Motor neuron (in vitro differentiated cells): ENCODE measurements at regions not wholly inside any gene's neighbourhood (a gene's known extent, or its start where the extent isn't known, plus 50 kb on each side); places are given as distances from the start of the nearest gene placed in this dataset.

Experiments
- ATAC-seq, 8 experiments: fragments of 200-7000 bp; cut with Tn5 transposase; replicated peaks in 6 of 8; 2 replicates each; pipeline ENCODE4 v1.8.0; 2021; ENCODE audit warnings: mild to moderate bottlenecking in 8 of 8, moderate library complexity in 8 of 8
- H3K27ac ChIP-seq, 2 donors: fragments of 250-450 bp; sonication (Bioruptor Pico); 2 replicates each; pipeline ENCODE4 v1.9.0; 2021; ENCODE audit warnings: antibody characterized with exemption in 2 of 2, mild to moderate bottlenecking in 2 of 2, moderate library complexity in 1 of 2
- H3K4me1 ChIP-seq, 2 donors: fragments of 250-450 bp; sonication (Bioruptor Pico); replicated peaks in 1 of 2; 2 replicates each; pipeline ENCODE4 v1.6.1; 2021; ENCODE audit warnings: antibody characterized with exemption in 2 of 2, mild to moderate bottlenecking in 2 of 2, moderate library complexity in 1 of 2
- H3K4me3 ChIP-seq, 5 donors: fragments of 250-450 bp; sonication (Bioruptor Pico); 2 replicates each; pipeline ENCODE4 v1.9.0; 2021; ENCODE audit warnings: antibody characterized with exemption in 5 of 5, mild to moderate bottlenecking in 5 of 5, moderate library complexity in 4 of 5
- WGBS, 10 experiments: fragments of 450-650 bp; shearing (Covaris generic); methylation state at CpG; one replicate each; pipeline ENCODE4 v1.0.0; 2022; 5-methylcytosine and 5-hydroxymethylcytosine counted together
- in situ Hi-C, 9 experiments: fragments of 400-800 bp; cut with MboI; loops; one replicate each; pipeline ENCODE4 v1.15.0; 2021; ENCODE audit warnings: low sequenced_read_pairs in 9 of 9, low pct_unique_long_range_greater_than_20kb in 2 of 9; ENCODE audit not compliant: unreplicated experiment in 9 of 9

DNA sequence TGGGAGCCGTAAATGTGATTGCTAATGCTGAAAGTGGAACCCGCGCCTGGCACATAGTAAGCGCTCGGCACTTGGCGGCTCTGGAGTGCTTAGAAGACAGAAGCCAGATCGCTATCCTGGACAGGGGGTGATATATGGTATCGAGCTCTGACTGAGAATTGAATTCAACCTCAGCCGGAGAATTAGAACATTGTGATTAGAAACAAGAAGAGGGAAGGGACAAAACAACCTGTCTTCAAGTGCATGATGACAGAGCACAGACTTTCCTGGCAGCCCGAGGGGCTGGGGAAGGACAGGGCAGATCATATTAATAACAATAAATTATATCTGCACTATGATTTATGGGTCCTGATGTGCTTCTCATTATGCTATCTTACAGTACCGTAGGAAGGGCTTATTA lies 66.9 kb upstream of the TBX3 start:
- H3K27ac ChIP-seq, result no peak overlapping the region
- in situ Hi-C loops, result no loop called here
- 26 to 100% (median 71%) methylated on average over 1 to 10 of the region's 11 CpGs; no CpG with 5 or more reads in 2 of the 10 experiments for WGBS, 10 experiments

DNA sequence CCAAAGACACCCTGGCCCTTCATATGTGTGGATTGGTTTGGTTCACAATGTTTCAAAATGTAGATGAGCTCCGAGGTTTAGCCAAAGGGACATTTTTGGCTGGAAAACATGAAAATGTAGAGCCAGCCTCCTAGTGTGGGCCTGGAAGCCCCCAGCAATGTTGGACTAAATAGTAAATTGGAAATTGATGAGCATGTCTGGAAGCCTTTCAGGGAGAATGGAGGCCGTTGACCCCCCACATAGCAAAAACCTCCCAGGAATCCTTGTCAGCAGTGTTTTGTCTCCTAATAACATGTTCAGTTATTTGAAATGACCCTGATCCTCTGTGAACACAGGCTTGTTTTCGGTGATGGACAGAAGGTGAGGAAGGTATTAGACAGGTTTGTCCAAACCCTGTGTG lies 65.1 kb upstream of the TBX3 start:
- WGBS, 10 experiments, result 50 to 89% (median 67%) methylated on average over 1 to 3 of the region's 3 CpGs; no CpG with 5 or more reads in 3 of the 10 experiments
- in situ Hi-C loops, result no loop called here
- Histone ChIP-seq H3K4me1 (peaks cover 22 to 35% of the 10 kb centered on the region in 2 donors), H3K27ac (no peak overlapping the region), H3K4me3 (no peak overlapping the region)
- ATAC-seq, result no peak

More for the DNA sequence above, 66.9 kb upstream of the TBX3 start:
- ATAC-seq, result peak in 5 of 8 experiments; percentile 63 to 74 (median 68)
- H3K4me3 ChIP-seq, result no peak overlapping the region
- peaks cover 22 to 35% of the 10 kb centered on the region in 2 donors for H3K4me1 ChIP-seq

DNA sequence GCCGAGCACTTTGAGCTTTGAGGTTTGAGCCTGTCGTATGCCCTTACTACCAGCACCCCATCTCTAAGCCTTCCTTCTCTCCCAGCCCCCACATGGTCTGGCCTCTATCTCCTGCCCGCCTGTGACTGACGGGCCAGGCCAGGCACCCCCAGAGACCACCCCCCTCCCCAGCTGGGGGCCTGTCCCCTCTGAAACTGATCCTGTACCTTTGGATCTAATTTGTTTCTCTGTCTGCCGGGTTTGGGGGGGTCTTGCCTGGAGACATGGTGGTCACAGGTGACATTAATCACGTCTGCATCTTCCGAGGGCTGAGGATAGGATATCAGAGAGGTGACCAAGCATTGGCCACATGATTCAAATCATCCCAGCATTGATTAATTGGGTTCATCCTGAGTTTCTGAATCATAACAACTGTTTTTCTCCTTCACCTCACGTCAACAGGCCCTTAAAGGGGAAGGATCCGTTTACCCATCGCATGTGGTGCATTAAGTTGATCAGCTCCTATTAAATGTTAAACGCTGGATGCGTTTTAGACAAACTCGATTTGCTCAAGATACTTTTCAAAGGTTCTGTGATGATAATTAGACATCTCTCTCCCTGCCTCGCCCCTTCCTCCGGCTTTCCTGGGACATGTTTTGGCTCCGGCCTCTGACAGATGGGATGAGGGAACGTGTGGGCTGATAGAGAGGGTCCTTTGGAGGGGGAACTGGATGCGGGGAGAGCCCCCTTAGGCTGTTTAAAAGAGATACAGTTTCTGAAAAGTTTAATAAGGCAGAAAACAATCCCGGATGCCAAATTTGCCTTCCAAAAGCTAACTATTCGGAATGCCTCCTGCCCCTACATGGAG lies 63.3 kb upstream of the TBX3 start:
- 26 to 100% (median 72%) methylated on average over 1 to 16 of the region's 20 CpGs; no CpG with 5 or more reads in 2 of the 10 experiments for WGBS, 10 experiments
- peak overlapping the region in 1 of 2 donors; percentile 25 for H3K27ac ChIP-seq
- H3K4me1 ChIP-seq, result peaks cover 13 to 27% of the 10 kb centered on the region in 2 donors
- H3K4me3 ChIP-seq, result no peak overlapping the region
- peak in 5 of 8 experiments; percentile 55 to 76 (median 65) for ATAC-seq
- in situ Hi-C loops, result no loop called here

DNA sequence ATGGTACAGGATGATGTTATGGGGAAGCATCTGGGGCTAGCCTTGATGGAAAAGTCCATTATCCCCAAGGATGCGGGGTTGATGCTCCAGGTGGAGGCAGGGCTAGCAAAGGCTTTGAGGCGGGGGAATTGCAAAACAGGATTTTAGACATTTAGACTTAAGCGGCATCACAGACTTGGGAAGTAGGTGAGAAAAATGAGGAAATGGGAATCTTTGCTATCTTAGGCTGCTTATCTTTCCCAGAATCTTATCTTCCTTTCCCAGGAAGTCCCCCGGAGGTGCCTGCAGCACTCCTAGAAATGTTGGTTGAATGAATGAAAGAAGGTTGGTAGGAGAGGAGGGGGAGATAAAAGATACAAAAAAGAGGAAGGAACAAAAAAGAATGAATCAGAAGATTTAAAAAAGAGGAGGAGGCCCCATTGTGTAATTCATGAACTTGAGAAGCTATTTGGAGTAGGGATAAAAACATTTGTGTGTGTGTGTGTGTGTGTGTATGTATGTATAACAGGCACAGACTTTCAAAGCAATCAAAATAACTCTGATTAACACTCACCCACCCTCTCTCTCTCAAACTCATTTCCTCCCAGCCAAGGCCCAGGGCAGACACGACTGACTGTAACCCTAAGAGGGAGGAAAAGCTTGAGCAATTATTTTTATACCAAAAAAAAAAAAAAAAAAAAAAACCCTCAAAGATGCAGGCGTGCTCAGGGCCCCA lies 62.5 kb upstream of the TBX3 start:
- in situ Hi-C loops, result no loop called here
- Histone ChIP-seq H3K27ac (no peak overlapping the region), H3K4me1 (peaks cover 5 to 19% of the 10 kb centered on the region in 2 donors), H3K4me3 (no peak overlapping the region)
- WGBS, 10 experiments, result 40 to 100% (median 65%) methylated on average over 1 to 5 of the region's 6 CpGs
- ATAC-seq, result peak in 3 of 8 experiments; percentile 28 to 38 (median 37)

DNA sequence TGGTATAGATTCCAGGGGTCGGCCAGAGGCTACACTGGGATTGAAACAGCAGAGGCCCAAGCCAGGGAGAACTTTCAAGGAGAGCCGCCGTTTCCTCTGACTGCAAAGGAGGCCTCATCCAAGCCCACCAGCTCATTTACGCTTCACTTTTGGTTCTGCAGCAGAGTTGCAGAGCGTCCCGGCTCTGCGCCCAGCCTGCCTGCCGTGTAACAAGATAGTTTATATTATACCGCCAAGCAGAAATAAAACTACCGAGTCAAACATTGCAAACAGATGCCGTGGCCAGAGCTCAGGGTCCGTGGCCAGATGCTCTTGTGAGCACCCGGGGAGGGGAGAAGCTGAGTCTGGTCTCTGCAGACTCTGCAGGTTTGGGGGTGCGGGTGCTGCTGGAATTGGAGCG lies 60.7 kb upstream of the TBX3 start:
- in situ Hi-C loops, result no loop called here
- Histone ChIP-seq H3K27ac (no peak overlapping the region), H3K4me1 (peaks cover 0 to 17% of the 10 kb centered on the region in 2 donors), H3K4me3 (no peak overlapping the region)
- 11 to 100% (median 82%) methylated on average over 1 to 10 of the region's 15 CpGs; no CpG with 5 or more reads in 3 of the 10 experiments for WGBS, 10 experiments
- peak in 1 of 8 experiments; percentile 16 for ATAC-seq

DNA sequence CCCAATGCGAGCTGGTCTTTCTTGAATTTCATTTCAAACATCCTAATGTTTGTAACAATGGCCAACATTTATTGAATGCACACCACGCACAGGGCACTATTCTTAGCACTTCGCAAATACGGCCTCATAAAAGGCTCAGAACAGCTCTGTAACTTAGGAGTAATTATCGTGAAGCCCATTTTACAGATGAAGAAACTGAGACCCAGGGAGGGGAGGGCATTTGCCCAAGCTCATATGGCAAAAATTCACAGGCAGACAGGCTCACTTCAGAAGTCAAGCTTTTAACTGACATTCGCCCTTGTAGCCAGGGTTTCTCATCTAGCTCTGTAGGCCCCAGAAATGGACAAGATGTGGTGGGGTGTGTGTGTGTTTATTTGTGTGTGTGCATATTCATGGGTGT lies 60.3 kb upstream of the TBX3 start:
- Histone ChIP-seq H3K4me1 (peaks cover 0 to 17% of the 10 kb centered on the region in 2 donors), H3K27ac (no peak overlapping the region), H3K4me3 (no peak overlapping the region)
- WGBS, 10 experiments, result 60 to 100% (median 92%) methylated on average over 1 to 6 of the region's 6 CpGs; no CpG with 5 or more reads in 3 of the 10 experiments
- in situ Hi-C loops, result no loop called here
- no peak for ATAC-seq

DNA sequence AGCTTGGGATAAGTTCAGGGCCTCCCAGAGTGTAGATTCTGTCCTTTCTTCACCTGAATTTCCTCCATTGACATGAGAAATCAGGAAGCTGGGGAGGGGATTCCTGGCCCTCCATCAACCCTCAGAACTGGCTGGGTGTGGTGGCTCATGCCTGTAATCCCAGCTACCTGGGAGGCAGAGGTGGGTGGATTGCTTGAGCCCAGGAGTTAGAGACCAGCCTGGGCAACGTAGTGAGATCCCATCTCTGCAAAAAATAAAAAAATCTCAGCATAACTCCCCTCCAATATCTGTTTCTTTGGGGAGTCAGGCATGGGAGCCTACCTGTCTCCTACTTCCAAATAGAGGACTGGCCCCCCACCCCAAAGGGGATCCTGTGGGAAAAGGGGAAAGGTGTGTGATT lies 59.8 kb upstream of the TBX3 start:
- Histone ChIP-seq H3K27ac (no peak overlapping the region), H3K4me1 (peaks cover 0 to 17% of the 10 kb centered on the region in 2 donors), H3K4me3 (no peak overlapping the region)
- in situ Hi-C loops, result no loop called here
- no peak for ATAC-seq
- WGBS, 10 experiments, result 100% methylated on average over 1 of the region's 1 CpG; no CpG with 5 or more reads in 8 of the 10 experiments

DNA sequence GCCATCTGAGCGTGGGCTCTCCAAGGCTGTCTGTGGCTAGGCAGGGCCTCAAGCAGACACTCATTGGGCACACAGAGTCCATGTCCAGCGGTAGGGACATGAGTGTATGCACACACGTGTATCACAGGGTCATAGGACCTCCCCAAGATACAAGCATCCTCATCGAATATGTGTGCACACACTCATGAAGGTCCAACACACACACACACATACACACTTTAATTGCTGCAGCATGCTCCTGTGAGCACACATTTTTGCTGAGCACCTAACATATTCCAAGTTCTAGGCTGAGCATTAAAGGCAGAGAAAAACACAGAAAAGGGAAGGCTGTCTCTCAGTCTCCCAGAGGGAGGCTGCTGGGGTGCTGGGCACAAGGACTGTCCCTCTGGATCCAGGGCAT lies 59.3 kb upstream of the TBX3 start:
- no peak for ATAC-seq
- 33 to 95% (median 50%) methylated on average over 1 to 2 of the region's 4 CpGs; no CpG with 5 or more reads in 5 of the 10 experiments for WGBS, 10 experiments
- Histone ChIP-seq H3K4me3 (no peak overlapping the region), H3K4me1 (peaks cover 0 to 17% of the 10 kb centered on the region in 2 donors), H3K27ac (no peak overlapping the region)
- in situ Hi-C loops, result no loop called here

DNA sequence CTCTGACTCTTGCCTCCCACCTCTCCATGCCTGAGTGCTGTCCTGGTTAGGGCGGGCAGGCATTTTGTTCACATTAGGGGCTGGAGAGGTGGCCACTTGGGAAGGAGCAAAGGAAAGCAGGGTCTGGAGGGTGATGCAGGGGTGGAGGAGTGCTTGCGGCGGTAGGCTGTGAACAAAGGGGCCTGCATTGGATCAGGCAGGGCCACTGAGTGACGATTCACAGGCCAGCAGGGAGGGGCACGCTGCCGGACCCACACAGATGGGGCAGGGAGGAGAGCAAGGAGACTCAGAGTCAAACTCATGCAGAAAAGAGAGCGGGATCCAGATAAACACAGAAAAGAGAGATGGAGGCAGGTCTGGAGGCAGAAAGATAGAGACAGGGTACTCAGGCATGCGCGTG lies 58.4 kb upstream of the TBX3 start:
- WGBS, 10 experiments, result 40 to 100% (median 85%) methylated on average over 1 to 4 of the region's 9 CpGs; no CpG with 5 or more reads in 4 of the 10 experiments
- in situ Hi-C loops, result no loop called here

DNA sequence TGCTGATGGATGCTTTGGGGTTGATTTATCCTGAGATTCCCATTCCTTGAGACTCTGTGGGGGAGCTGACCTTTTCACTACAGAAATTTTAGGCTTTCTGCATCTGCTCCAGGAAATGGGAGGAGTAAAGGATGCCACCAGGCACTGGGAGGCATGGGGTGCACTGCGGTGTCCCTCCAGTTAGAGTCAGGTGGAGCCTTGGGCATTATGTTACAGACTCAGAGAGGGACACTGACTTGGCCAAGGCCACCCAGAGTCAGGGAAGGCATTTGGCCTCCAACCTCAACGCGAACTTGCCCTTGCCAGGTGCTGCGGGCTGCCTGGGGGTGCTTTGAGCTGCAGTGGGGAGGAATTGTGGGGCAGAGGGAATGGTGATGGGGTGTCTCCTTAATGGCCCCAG lies 58.0 kb upstream of the TBX3 start:
- no peak overlapping the region for H3K27ac ChIP-seq
- 40 to 89% (median 82%) methylated on average over 1 to 3 of the region's 4 CpGs; no CpG with 5 or more reads in 6 of the 10 experiments for WGBS, 10 experiments
- H3K4me1 ChIP-seq, result peaks cover 0 to 8% of the 10 kb centered on the region in 2 donors
- ATAC-seq, result no peak
- no peak overlapping the region for H3K4me3 ChIP-seq
- in situ Hi-C loops, result no loop called here

More for the DNA sequence above, 58.4 kb upstream of the TBX3 start:
- Histone ChIP-seq H3K27ac (peak overlapping the region in 1 of 2 donors; percentile 47), H3K4me1 (peaks cover 0 to 12% of the 10 kb centered on the region in 2 donors), H3K4me3 (no peak overlapping the region)
- ATAC-seq, result peak in 2 of 8 experiments; percentile 19 to 31

DNA sequence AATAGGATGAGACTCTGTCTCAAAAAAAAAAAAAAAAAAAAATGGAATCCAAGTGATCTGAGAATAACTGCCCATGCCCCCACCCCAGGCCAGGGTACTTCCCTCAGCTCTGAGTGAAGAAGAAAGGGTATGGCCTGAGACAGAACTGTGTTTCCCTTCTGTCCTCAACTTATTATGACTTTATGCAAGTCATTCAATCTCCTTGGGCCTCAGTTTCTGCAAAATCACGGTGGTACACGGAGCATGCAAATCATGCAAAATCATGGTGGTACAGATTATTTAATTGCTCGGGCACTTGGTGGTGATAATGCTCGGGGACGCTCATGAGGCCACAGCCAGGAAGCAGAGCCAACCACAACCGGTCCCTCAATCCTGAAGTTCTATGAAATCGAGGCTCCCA lies 56.5 kb upstream of the TBX3 start:
- in situ Hi-C loops, result no loop called here
- ATAC-seq, result no peak
- Histone ChIP-seq H3K27ac (no peak overlapping the region), H3K4me1 (peaks cover 0 to 2% of the 10 kb centered on the region in 2 donors), H3K4me3 (no peak overlapping the region)
- 80 to 100% (median 82%) methylated on average over 1 to 5 of the region's 7 CpGs; no CpG with 5 or more reads in 5 of the 10 experiments for WGBS, 10 experiments

DNA sequence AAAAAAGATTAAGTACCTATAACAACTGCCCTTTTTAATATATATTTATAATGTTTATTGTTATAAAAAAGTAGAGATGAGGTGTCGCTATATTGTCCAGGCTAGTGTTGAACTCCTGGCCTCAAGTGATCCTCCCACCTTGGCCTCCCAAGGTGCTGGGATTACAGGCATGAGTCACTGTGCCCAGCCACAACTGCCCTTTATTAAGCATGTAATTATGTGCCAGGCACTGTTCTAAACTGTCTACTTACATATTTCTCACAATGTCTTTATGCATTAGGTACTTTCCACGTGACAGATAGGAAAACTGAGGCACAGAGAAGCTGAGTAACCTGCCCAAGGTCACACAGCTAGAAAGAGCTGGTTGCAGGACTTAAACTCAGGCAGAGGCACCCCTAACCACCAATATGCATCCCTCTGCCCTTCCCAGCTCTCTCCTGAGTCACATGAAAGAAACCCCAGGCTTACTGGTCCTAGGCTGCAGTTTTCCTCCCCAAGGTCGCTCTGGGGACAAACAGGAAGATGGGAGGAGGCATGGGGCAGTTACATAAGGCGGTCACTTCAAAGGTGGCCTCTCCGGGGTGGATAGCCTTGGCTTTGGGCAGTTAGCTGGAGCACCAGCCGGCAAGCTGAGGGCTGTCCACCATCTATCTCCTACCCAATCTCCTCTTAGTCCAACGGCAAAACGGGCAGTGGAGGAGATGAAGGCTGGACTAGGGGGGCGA lies 54.6 kb upstream of the TBX3 start:
- ATAC-seq, result no peak
- 20 to 80% (median 75%) methylated on average over 1 to 6 of the region's 9 CpGs; no CpG with 5 or more reads in 2 of the 10 experiments for WGBS, 10 experiments

More for the DNA sequence above, 54.6 kb upstream of the TBX3 start:
- Histone ChIP-seq H3K4me3 (no peak overlapping the region), H3K27ac (no peak overlapping the region), H3K4me1 (peaks cover 0 to 2% of the 10 kb centered on the region in 2 donors)
- in situ Hi-C loops, result no loop called here
